Lower leg skin (tissue), 3 donors: ENCODE measurements at regions not wholly inside any gene's neighbourhood (a gene's known extent, or its start where the extent isn't known, plus 50 kb on each side); places are given as distances from the start of the nearest gene placed in this dataset.

Source experiments
- CTCF ChIP-seq, 3 donors: fragments of 450-650 bp; IDR thresholded peaks; one replicate each; pipeline ENCODE4 v1.5.1; 2016; ENCODE audit warnings: antibody characterized with exemption in 3 of 3, mild to moderate bottlenecking in 3 of 3, moderate library complexity in 2 of 3
- POLR2A ChIP-seq, 2 donors: fragments of 450-650 bp; IDR thresholded peaks; one replicate each; pipeline ENCODE4 v1.6.1; 2016 to 2017; ENCODE audit warnings: antibody characterized with exemption in 2 of 2, mild to moderate bottlenecking in 1 of 2, moderate library complexity in 1 of 2

- no peak for TF ChIP-seq CTCF (IDR thresholded peaks at IDR 0.05)
- TF ChIP-seq POLR2A (IDR thresholded peaks at IDR 0.05): no peak
These were observed 396.4 kb downstream of the LNPK start for GRCh38 chr2:175605640-175606009.
